Tibial artery (tissue), 4 donors: ENCODE measurements at regions not wholly inside any gene's neighbourhood (a gene's known extent, or its start where the extent isn't known, plus 50 kb on each side); places are given as distances from the start of the nearest gene placed in this dataset.

ENCODE experiments used
- DNase-seq, 2 donors: peaks; one replicate each; pipeline ENCODE4 v3.0.0-alpha.2; 2019
- H3K27ac ChIP-seq, 2 donors: fragments of 200-600 bp; sonication (generic) in 1 of 2; 1 replicate in 1 of 2; 2 replicates in 1 of 2; pipeline ENCODE4 v1.5.1; 2018 to 2019; ENCODE audit warnings: mild to moderate bottlenecking in 1 of 2
- H3K27me3 ChIP-seq, 2 donors: fragments of 200-600 bp; sonication (generic) in 1 of 2; one replicate each; pipeline versions ENCODE4 v1.5.1 to v1.6.0; 2016 to 2019
- H3K36me3 ChIP-seq, 3 donors: fragments of 200-600 bp; sonication (generic) in 2 of 3; one replicate each; pipeline ENCODE4 v1.5.1; 2016 to 2019; ENCODE audit warnings: mild to moderate bottlenecking in 2 of 3
- H3K4me1 ChIP-seq, 4 donors: fragments of 200-600 bp; sonication (generic) in 2 of 4; 1 replicate in 3 of 4; 2 replicates in 1 of 4; pipeline ENCODE4 v1.5.1; 2016 to 2019
- H3K4me3 ChIP-seq, 2 donors: fragments of 200-600 bp; sonication (generic) in 1 of 2; 1 replicate in 1 of 2; 2 replicates in 1 of 2; pipeline ENCODE4 v1.5.1; 2018 to 2019; ENCODE audit warnings: mild to moderate bottlenecking in 2 of 2
- H3K9me3 ChIP-seq, 3 donors: fragments of 200-600 bp; sonication (generic) in 1 of 3; one replicate each; pipeline ENCODE4 v1.5.1; 2016 to 2019
- intact Hi-C: fragments of 100-400 bp; cut with DNase I; formaldehyde crosslinking; loops from one replicate; pipeline ENCODE4 v1.15.0; 2023; ENCODE audit warnings: low total_unique reads
- TF ChIP-seq, protein P1 (sequence below), 2 experiments: fragments of 200-600 bp in 1 of 2; fragments of 450-650 bp in 1 of 2; IDR thresholded peaks; one replicate each; pipeline ENCODE4 v1.5.1; 2017 to 2019; ENCODE audit warnings: antibody characterized with exemption in 2 of 2, mild to moderate bottlenecking in 1 of 2, moderate library complexity in 1 of 2

DNA sequence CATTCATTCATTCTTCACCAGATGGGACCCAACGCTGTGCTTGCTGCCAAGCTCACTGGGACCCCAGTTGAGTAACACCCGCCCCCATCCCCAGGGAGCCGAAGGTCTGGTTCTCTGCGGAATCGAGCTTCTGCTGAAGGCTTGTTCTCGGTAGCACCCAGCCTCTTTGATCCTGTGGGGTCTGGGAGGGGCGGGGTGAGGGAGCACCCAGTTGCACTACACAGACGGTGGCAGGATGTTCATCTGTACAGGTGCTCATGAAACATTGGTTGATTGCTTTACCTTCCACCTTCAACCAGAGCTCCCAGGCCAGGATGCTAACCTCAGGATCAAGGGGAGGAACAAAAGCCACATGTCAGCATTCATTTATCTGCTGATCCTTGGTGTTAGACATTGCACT, 77.7 kb upstream of the RGMA start:
- TF ChIP-seq, protein P1, sequence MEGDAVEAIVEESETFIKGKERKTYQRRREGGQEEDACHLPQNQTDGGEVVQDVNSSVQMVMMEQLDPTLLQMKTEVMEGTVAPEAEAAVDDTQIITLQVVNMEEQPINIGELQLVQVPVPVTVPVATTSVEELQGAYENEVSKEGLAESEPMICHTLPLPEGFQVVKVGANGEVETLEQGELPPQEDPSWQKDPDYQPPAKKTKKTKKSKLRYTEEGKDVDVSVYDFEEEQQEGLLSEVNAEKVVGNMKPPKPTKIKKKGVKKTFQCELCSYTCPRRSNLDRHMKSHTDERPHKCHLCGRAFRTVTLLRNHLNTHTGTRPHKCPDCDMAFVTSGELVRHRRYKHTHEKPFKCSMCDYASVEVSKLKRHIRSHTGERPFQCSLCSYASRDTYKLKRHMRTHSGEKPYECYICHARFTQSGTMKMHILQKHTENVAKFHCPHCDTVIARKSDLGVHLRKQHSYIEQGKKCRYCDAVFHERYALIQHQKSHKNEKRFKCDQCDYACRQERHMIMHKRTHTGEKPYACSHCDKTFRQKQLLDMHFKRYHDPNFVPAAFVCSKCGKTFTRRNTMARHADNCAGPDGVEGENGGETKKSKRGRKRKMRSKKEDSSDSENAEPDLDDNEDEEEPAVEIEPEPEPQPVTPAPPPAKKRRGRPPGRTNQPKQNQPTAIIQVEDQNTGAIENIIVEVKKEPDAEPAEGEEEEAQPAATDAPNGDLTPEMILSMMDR (IDR thresholded peaks at IDR 0.05) = no peak
- H3K9me3 ChIP-seq = no peaks in the 10 kb centered on the region
- H3K4me3 ChIP-seq = no peak overlapping the region
- intact Hi-C loops = no loop called here
- no peak overlapping the region for H3K27ac ChIP-seq
- no peak for DNase-seq
- H3K27me3 ChIP-seq = peaks cover 0 to 3% of the 10 kb centered on the region in 2 donors
- no peaks in the 10 kb centered on the region for H3K36me3 ChIP-seq
- H3K4me1 ChIP-seq = peaks cover 0 to 8% (median 0%) of the 10 kb centered on the region in 4 donors

DNA sequence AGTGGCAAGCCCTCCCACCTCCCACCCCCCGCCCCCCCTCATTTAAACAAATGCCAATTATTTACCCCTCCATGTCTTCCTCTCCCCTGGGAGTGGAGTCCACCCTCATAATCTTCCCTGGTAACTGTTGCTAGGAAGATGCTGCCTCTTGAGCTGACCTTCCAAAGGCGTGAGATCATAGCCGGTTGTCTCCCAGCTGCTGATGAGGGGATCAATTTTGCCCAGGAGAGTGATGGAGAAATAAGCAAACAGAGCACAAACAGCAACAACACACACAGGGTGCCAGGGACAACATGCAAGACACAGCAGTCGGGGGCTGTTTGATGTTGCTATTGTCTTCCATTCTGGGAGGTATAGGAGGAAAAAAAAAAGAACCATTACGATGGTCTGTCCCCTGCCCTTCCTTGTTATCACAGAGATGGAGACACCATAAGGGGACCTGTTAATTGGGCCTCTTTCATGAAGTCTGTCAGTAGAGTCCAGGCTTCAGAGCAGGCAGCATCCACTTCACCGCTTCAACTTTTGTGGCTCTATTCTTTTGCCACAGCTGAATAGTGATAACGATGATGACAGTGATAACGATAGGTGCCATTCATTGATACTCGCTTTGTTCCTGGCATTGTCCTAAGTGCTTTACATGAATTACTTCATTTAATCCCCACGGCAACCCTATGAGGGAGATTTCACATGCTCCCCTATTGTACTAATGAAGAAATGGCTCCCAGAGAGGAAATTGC, 76.9 kb upstream of the RGMA start:
- DNase-seq = no peak
- Histone ChIP-seq H3K36me3 (no peaks in the 10 kb centered on the region), H3K9me3 (no peaks in the 10 kb centered on the region), H3K4me3 (no peak overlapping the region), H3K27ac (no peak overlapping the region), H3K27me3 (no peaks in the 10 kb centered on the region), H3K4me1 (peaks cover 0 to 8% (median 0%) of the 10 kb centered on the region in 4 donors)
- intact Hi-C loops = no loop called here
- TF ChIP-seq, protein P1 (IDR thresholded peaks at IDR 0.05) = no peak

DNA sequence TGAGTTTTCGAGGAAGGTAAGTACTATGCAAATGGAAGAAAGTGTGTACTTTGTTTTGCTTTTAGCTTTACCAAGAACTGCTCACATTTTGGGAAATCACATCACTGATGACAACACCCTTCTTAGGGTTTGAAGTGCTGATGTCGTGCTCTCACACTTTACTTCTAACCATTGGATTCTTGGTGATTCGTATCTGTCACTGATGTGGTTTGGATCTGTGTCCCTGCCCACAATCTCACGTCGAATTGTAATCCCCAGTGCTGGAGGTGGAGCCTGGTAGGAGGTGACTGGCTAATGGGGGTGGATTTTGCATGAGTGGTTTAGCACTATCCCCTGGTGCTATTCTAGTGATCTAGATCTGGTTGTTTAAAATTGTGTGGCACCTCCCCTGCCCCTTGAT, 75.4 kb upstream of the RGMA start:
- H3K4me3 ChIP-seq = no peak overlapping the region
- no peak for DNase-seq
- H3K9me3 ChIP-seq = no peaks in the 10 kb centered on the region
- H3K4me1 ChIP-seq = peaks cover 0 to 8% (median 0%) of the 10 kb centered on the region in 4 donors
- TF ChIP-seq, protein P1 (IDR thresholded peaks at IDR 0.05) = no peak
- intact Hi-C loops = no loop called here
- H3K36me3 ChIP-seq = no peaks in the 10 kb centered on the region
- no peak overlapping the region for H3K27ac ChIP-seq
- H3K27me3 ChIP-seq = no peaks in the 10 kb centered on the region

DNA sequence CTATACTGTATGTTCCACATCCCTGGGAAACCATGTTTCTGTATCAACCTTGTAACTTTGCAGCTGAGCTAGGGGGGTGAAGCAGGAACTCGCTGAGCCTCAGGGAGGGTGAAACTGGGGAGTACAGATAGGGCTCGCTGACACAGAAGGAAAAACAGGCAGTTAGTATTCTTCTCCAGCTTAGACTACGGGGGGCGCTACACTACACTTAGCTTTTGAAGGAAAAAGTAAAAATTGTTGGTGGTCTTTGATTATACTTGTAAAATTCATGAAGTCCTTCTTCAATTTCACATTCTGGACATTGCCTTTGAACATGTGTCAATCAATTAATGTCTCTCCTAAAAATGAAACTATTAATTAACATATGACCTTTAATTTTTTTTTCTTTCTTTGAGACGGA, 73.5 kb upstream of the RGMA start:
- TF ChIP-seq, protein P1 (IDR thresholded peaks at IDR 0.05) = no peak
- intact Hi-C loops = no loop called here
- no peak overlapping the region for H3K27ac ChIP-seq
- no peaks in the 10 kb centered on the region for H3K36me3 ChIP-seq
- no peaks in the 10 kb centered on the region for H3K4me1 ChIP-seq
- DNase-seq = no peak
- no peaks in the 10 kb centered on the region for H3K9me3 ChIP-seq
- H3K4me3 ChIP-seq = no peak overlapping the region
- no peaks in the 10 kb centered on the region for H3K27me3 ChIP-seq

DNA sequence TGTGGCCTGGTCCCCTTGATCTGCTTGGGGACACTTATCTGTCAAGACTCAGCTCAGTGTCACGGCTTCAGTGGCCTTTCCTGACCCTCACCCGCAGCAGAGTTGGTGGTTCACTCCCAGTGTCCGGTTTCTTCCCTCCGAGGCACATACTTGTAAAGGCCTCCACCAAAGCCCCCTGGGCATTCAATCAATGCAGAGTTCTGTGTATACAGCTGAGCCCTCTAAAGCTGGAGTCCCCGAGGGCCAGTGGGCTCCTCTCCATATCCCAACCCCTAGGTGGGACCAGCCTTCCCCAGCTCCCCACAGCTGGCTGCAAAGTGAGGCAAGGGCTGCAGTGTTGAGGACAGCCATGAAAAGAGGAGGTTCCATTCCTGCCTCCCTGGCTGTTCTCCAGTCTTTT, 70.9 kb upstream of the RGMA start:
- no peak for DNase-seq
- intact Hi-C loops = no loop called here
- TF ChIP-seq, protein P1 (IDR thresholded peaks at IDR 0.05) = no peak

More for the DNA sequence above, 70.9 kb upstream of the RGMA start:
- no peak overlapping the region for H3K4me3 ChIP-seq
- no peaks in the 10 kb centered on the region for H3K36me3 ChIP-seq
- H3K9me3 ChIP-seq = no peaks in the 10 kb centered on the region
- H3K27ac ChIP-seq = no peak overlapping the region
- H3K27me3 ChIP-seq = no peaks in the 10 kb centered on the region
- no peaks in the 10 kb centered on the region for H3K4me1 ChIP-seq
